Erythroblast (primary cell): ENCODE measurements at regions not wholly inside any gene's neighbourhood (a gene's known extent, or its start where the extent isn't known, plus 50 kb on each side); places are given as distances from the start of the nearest gene placed in this dataset.

Experiments
- DNase-seq, 2 experiments: peaks; one replicate each; lab custom pipeline; 2025; lab: John Stamatoyannopoulos, UW
- GATA1 ChIP-seq: IDR thresholded peaks from 2 replicates; pipeline ENCODE4 v1.6.1; 2011; ENCODE audit warnings: low read depth, mild to moderate bottlenecking, control low read depth, low read length, moderate library complexity
- POLR2A ChIP-seq: IDR thresholded peaks from 2 replicates; pipeline ENCODE4 v1.6.1; 2011; ENCODE audit warnings: mild to moderate bottlenecking, low read length

- TF ChIP-seq GATA1 (no peak), POLR2A (no peak)
- DNase-seq: no peak
Observed at GRCh38 chr2:128970332-128971116, 651.9 kb upstream of the HS6ST1 start.

- TF ChIP-seq GATA1 (no peak), POLR2A (no peak)
- no peak for DNase-seq
Observed at GRCh38 chr2:128973566-128973965, 654.9 kb upstream of the HS6ST1 start.

- no peak for TF ChIP-seq GATA1
- TF ChIP-seq POLR2A: no peak
- peak; percentile 63 to 76 for DNase-seq
Observed at GRCh38 chr2:128978212-128978611, 659.5 kb upstream of the HS6ST1 start.

GRCh38 chr2:128979182-128979581, 660.5 kb upstream of the HS6ST1 start:
- TF ChIP-seq POLR2A (no peak), GATA1 (no peak)
- DNase-seq: no peak

GRCh38 chr2:128980475-128980874, 661.8 kb upstream of the HS6ST1 start:
- TF ChIP-seq POLR2A: no peak
- no peak for TF ChIP-seq GATA1
- DNase-seq: no peak

GRCh38 chr2:128981353-128981752, 662.7 kb upstream of the HS6ST1 start:
- no peak for TF ChIP-seq GATA1
- no peak for TF ChIP-seq POLR2A
- no peak for DNase-seq

GRCh38 chr2:128982001-128982400, 663.3 kb upstream of the HS6ST1 start:
- DNase-seq: no peak
- TF ChIP-seq POLR2A (no peak), GATA1 (no peak)

GRCh38 chr2:128982670-128983069, 664.0 kb upstream of the HS6ST1 start:
- DNase-seq: no peak
- TF ChIP-seq GATA1: no peak
- TF ChIP-seq POLR2A: no peak

- no peak for TF ChIP-seq GATA1
- TF ChIP-seq POLR2A: no peak
- DNase-seq: no peak
Observed at GRCh38 chr2:128983094-128983493, 664.4 kb upstream of the HS6ST1 start.

- DNase-seq: no peak
- no peak for TF ChIP-seq GATA1
- TF ChIP-seq POLR2A: no peak
Observed at GRCh38 chr2:128984081-128984480, 665.4 kb upstream of the HS6ST1 start.

- TF ChIP-seq GATA1: no peak
- TF ChIP-seq POLR2A: no peak
- no peak for DNase-seq
Observed at GRCh38 chr2:128984855-128985254, 666.2 kb upstream of the HS6ST1 start.

- DNase-seq: no peak
- TF ChIP-seq GATA1 (no peak), POLR2A (no peak)
Observed at GRCh38 chr2:128986026-128986715, 667.5 kb upstream of the HS6ST1 start.

GRCh38 chr2:128986867-128987268, 668.2 kb upstream of the HS6ST1 start:
- DNase-seq: no peak
- no peak for TF ChIP-seq POLR2A
- no peak for TF ChIP-seq GATA1

- no peak for DNase-seq
- TF ChIP-seq POLR2A: no peak
Observed at GRCh38 chr2:128988326-128988725, 669.7 kb upstream of the HS6ST1 start.

- no peak for TF ChIP-seq GATA1
- TF ChIP-seq POLR2A: no peak
- DNase-seq: no peak
Observed at GRCh38 chr2:128988967-128989366, 670.3 kb upstream of the HS6ST1 start.
